ENCODE measurements at regions not wholly inside any gene's neighbourhood (a gene's known extent, or its start where the extent isn't known, plus 50 kb on each side); places are given as distances from the start of the nearest gene placed in this dataset.

DNA sequence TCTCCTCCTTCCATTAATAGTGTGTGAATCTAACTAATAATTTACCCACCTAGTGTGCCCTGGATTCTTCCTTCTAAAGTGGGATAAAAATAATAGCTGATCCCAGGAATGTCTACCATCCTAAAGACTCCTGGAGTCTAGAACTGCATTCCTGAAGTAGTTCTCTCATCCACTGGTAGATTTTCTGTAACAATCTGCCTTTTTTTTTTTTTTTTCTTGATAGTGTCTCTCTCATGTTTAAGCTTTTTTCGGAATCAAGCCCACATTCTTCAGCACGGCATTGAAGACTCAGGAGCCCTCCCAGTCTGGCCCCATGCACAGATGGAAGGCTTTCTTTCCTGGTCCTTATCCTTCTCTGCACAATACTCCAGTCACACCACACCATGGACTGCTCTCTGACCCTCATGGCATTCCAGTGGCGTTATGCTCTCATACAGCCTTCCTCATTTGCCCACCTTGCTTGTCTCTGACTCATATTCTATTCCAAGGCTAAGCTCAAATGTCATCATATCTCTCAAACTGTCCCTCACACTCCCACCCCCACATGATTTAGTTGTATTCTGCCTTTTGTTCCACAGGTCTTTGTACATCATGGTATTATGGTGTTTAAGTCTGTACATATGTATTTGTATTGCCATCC is 68.7 kb upstream of the FRY start:
- DNase-seq (ENCODE audit: low read depth in 2 of 2) = no peak

DNA sequence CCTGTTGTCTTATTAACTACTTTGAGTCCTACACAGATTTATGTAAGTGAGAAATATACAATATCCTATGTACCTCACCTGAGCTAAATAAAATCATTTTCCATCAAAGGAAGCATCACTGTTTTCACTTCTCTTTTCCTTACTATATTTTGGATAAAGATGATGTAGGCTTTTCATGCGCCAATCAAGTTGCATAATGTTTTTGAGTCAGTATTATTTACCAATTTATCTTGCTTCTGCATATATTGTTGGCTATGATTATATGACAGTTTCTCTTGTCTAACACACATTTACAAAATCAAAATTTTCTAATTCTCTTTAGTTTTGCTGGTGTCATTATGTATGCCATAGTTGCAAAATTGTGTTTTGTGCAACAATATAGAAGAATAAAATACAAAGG is 67.9 kb upstream of the FRY start:
- no peak for DNase-seq (ENCODE audit: low read depth in 2 of 2)

DNA sequence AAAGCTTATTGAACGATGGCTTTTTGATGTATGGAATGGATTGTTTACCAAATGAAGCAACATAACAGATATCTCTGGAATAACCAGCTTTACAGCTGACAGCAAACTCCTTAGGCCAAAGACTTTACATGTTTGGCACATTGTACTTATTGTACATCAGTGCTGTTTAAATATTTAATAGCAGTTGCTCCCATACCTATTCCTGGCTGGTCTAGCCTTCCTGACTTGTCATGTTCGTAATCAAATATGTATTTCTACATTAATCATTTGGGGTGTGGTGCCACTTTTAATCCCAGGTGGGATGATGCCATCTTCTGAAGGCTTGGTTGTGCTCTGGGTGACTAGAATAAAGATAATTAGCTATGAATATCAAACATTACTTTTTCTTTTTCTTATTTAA is 67.4 kb upstream of the FRY start:
- DNase-seq (ENCODE audit: low read depth in 2 of 2) = no peak

DNA sequence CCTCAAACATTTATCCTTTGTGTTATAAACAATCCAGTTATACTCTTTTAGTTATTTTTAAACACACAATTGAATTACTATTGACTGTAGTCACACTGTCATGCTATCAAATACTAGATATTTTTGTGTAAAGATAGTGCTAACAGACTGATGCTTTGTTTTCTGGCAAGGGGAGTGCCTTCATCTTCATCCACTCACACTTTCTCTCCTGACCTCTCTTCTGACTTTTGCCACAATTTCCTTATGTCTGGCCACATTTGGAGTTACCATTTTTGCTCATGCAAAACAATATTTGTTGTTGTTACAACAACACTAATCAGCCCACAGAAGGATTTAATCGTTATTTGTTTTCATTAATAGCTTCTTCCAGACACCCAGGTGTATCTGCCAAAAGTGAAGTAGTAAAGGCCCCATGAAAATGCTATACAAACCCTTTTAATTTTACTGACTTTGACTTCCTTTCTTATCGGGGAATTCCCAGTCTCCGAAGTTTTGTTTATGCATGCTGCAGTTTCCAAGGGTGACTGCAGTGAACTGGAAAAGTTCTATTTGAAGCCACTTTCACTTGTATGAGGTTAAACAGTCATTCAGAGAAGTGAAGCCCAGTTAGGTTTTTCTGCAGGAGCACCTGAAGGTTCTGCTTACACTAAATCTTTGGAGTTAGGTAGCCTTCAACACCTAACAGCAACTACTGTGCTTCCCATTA is 66.1 kb upstream of the FRY start:
- DNase-seq (ENCODE audit: low read depth in 2 of 2) = no peak

DNA sequence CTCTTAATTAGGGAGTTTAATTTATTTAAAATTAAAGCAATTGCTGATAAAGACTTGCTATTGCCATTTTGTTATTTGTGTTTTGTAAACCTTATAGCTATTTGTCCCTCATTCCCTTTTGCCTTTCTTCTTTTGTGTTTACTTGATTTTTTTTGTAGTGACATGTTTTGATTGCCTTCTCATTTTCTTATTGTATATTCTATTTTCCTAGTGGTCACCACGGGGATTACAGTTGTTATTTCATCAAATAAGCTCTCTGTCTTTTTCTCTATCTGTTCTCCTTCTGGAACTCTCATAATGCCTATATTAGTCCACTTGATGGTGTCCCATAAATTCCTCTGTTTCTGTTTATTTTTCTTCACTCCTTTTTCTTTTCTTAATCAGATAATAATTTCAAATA is 64.4 kb upstream of the FRY start:
- no peak for DNase-seq (ENCODE audit: low read depth in 2 of 2)

DNA sequence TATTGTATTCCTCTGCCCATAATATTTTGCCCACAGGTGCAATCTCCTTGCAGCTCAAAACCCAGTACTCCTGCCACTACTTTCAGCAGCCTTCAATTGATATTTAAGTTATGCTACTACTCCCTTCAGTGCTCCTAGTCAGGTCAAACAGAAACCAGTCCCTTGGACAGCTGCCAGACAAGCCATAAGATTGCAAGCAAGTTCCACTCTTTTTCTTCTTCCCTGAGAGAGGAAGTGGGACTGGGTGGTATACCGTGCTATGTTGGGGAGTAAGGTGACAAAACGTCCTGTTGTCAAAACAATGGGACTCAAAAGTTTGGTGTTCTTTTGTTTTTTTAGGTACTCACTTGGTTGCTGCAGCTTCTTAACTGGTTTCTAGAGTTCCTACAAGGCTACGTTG is 63.1 kb upstream of the FRY start:
- no peak for DNase-seq (ENCODE audit: low read depth in 2 of 2)

DNA sequence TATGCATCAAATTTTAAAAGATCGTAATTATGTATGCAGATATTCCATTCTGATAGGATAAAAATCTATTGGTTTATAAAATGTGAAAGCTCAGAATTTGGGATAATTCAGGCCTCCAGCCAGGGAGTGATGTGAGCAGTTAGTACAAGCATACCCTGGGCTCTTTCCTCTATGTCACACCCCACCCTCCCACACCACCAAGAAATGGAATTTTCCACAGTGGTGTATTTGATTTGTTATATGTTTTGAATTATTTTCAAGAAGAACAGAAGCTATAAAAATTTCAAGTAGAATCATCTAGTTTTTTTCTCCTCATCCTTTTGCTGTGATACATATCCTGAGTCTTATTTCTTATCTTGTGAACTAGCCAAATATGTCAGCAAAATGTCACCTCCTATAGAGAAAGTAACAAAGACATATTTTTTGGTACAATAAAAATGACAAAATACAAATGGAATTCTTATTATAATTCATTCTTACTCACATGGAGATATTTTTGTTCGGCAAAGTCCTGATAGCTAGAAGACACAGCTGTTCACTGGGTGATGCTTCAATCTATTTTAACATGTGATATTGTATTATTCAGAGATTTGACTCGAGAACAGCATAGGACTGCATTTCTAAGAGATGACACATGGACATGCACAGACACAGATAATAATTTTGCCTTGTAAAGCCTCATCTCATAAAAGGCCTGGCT is 61.2 kb upstream of the FRY start:
- no peak for DNase-seq (ENCODE audit: low read depth in 2 of 2)

DNA sequence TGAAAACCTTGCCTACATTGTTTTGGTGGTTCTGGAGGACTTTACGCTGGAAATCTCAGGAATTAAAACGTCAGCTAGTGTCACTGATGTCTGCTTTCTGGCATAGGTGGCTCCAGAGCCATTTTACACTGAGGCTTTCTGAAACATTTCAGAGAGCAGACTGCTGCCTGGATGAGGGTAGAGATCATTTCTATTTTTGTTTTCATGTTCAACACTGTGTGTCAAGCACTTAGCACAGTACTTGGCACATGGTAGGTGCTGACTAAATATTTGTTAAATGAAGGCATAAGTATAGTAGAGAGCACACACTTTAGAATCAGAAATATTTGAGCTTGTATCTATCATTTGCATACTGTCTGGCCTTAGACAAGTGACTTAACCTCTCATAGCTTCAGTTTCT is 59.1 kb upstream of the FRY start:
- DNase-seq (ENCODE audit: low read depth in 2 of 2) = no peak

DNA sequence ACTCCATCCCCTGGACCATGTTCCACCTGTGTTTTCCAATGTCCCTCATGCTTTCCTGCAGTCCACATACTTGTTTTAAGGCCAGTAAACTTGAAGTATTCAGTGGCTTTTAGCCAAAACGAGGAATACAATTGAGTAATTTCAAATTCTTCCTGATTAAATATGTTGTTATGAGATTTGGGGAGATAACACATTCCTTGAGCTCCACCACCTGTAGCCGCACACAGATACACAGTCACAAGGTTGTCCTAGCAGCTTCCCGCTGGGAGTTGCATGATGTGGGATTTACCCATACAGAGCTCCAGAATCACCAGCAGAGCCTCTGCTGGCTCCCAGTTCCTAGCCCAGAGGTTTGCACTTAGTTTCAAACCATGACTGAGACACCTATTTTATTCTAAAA is 53.6 kb upstream of the FRY start:
- DNase-seq (ENCODE audit: low read depth in 2 of 2) = no peak

DNA sequence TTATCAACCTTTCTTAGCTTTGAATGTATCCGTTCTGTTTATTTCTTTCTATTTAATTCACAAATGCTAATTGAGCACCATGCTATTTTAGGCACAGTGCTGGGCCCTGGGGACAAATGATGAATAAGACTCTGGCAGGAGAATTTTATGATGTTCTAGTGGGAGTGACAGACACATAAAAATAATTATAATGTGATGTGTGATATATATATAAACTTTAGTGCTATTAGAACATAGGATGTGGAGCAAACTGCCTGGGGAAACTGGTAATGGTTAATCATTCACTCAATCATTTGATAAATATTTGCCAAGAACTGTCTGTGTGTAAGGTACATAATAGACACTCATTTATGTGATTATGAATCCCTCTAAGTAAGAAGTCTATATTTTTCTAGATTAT is 50.7 kb upstream of the FRY start:
- no peak for DNase-seq (ENCODE audit: low read depth in 2 of 2)

Data from stimulated activated CD4-positive, alpha-beta T cell treated with anti-CD3 and anti-CD28 coated beads, Interleukin-1b, Interleukin-23, amount 100 ng/mL, for 1 hour (primary cell).